ENCODE measurements at regions not wholly inside any gene's neighbourhood (a gene's known extent, or its start where the extent isn't known, plus 50 kb on each side); places are given as distances from the start of the nearest gene placed in this dataset.
"Not testable (repeated sequence)": the region's sequence is repeated elsewhere in the genome, so short reads cannot be mapped to it uniquely, and the experiment has no call there.

DNA sequence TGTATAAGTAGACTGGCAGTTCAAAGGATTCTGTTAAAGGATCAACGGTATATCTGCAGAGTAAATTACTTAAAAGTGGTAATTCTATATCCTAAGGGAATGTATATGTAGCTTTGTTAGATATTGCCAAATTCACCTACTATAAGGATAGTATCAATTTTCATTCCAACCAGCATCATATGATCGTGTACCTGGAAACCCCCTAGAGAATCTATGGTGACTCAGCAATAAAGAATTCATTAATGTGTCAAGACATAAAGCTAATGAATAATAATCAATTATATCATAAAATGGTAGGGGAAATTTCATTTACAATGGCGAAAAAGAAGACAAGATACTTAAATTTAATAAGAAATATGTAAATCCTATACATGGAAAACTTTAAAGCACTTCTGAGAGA is 234.1 kb upstream of the ACTBL2 start:
- no peak overlapping the region for H3K4me3 ChIP-seq
- H3K36me3 ChIP-seq, result no peaks in the 10 kb centered on the region
- no peaks in the 10 kb centered on the region for H3K9me3 ChIP-seq
- intact Hi-C loops (cut with DNase I), result no loop called here
- TF ChIP-seq, protein P1, sequence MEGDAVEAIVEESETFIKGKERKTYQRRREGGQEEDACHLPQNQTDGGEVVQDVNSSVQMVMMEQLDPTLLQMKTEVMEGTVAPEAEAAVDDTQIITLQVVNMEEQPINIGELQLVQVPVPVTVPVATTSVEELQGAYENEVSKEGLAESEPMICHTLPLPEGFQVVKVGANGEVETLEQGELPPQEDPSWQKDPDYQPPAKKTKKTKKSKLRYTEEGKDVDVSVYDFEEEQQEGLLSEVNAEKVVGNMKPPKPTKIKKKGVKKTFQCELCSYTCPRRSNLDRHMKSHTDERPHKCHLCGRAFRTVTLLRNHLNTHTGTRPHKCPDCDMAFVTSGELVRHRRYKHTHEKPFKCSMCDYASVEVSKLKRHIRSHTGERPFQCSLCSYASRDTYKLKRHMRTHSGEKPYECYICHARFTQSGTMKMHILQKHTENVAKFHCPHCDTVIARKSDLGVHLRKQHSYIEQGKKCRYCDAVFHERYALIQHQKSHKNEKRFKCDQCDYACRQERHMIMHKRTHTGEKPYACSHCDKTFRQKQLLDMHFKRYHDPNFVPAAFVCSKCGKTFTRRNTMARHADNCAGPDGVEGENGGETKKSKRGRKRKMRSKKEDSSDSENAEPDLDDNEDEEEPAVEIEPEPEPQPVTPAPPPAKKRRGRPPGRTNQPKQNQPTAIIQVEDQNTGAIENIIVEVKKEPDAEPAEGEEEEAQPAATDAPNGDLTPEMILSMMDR (IDR thresholded peaks at IDR 0.05), result no peak
- 86 to 88% methylated on average over 3 of the region's 3 CpGs for WGBS, 2 donors
- peaks cover 0 to 5% (median 0%) of the 10 kb centered on the region in 9 donors for H3K4me1 ChIP-seq
- no peak for DNase-seq
- no peak for ATAC-seq
- no peaks in the 10 kb centered on the region for H3K27me3 ChIP-seq
- no peak overlapping the region for H3K27ac ChIP-seq

DNA sequence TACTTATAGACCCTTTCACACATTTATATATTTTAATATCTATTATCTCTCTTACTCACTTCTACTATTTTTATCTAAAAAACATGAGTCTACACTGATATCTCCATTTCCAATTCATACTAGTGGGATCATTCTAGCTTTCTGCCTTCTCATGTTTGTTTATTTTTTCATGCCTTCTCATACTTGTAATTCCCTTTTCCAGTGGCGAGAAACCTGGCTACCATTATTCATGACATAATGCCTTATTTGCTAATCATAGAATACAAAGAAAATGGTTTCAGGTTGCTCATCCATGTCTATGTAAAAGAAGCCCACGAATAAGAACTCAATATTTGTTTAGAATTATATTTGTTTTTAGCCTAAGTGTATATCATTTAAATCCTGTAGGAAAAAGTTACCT is 232.7 kb upstream of the ACTBL2 start:
- no peak for ATAC-seq
- TF ChIP-seq, protein P1 (IDR thresholded peaks at IDR 0.05), result no peak

DNA sequence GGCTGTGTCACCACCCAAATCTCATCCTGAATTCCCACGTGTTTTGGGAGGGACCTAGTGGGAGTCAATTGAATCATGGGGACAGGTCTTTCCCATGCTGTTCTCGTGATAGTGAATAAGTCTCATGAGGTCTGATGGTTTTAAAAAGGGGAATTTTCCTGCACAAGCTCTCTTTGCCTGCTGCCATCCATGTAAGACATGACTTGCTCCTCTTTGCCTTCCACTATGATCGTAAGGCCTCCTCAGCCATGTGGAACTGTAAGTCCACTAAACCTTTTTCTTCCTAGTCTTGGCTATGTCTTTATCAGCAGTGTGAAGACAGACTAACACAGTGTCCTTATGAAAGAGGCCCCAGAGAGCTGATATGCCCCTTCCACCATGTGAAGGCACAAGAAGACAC is 230.9 kb upstream of the ACTBL2 start:
- H3K9me3 ChIP-seq; H3K4me1 ChIP-seq; ATAC-seq; intact Hi-C loops (cut with DNase I); H3K27ac ChIP-seq; H3K36me3 ChIP-seq; H3K27me3 ChIP-seq; H3K4me3 ChIP-seq; DNase-seq: not testable (repeated sequence)
- WGBS, 2 donors, result 90 to 92% methylated on average over 3 of the region's 3 CpGs

More for the DNA sequence above, 232.7 kb upstream of the ACTBL2 start:
- peaks cover 0 to 5% (median 0%) of the 10 kb centered on the region in 9 donors for H3K4me1 ChIP-seq
- DNase-seq, result no peak
- no peak overlapping the region for H3K27ac ChIP-seq
- intact Hi-C loops (cut with DNase I), result no loop called here
- no peaks in the 10 kb centered on the region for H3K36me3 ChIP-seq
- H3K27me3 ChIP-seq, result no peaks in the 10 kb centered on the region
- H3K9me3 ChIP-seq, result no peaks in the 10 kb centered on the region
- 45 to 92% methylated on average over 2 of the region's 2 CpGs for WGBS, 2 donors
- H3K4me3 ChIP-seq, result no peak overlapping the region

DNA sequence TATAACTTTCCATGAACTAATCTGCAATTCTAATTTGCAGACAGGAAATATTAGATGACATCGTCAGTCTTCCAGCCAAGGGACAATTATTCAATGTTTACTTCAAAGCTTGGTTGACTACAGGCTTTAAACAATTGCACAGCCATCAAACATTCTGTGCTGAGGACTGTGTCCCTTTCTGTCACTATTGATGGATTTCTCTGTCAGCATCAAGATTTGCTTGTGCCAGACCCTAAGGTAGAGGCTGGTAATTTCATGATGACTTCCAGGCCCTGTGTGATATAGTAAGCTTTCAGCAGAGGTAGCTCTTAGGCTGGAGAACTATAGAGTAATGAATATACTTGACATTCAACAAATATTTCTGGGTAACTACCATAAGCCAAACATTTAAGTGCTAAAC is 229.3 kb upstream of the ACTBL2 start:
- intact Hi-C loops (cut with DNase I), result no loop called here
- Histone ChIP-seq H3K9me3 (peaks cover 0 to 13% (median 0%) of the 10 kb centered on the region in 11 donors), H3K4me1 (peaks cover 0 to 5% (median 0%) of the 10 kb centered on the region in 9 donors), H3K27me3 (no peaks in the 10 kb centered on the region), H3K4me3 (no peak overlapping the region), H3K27ac (no peak overlapping the region), H3K36me3 (no peaks in the 10 kb centered on the region)
- TF ChIP-seq, protein P1 (IDR thresholded peaks at IDR 0.05), result no peak
- ATAC-seq, result no peak
- DNase-seq, result no peak
- WGBS, 2 donors, result 72 to 74% methylated on average over 1 of the region's 1 CpG

DNA sequence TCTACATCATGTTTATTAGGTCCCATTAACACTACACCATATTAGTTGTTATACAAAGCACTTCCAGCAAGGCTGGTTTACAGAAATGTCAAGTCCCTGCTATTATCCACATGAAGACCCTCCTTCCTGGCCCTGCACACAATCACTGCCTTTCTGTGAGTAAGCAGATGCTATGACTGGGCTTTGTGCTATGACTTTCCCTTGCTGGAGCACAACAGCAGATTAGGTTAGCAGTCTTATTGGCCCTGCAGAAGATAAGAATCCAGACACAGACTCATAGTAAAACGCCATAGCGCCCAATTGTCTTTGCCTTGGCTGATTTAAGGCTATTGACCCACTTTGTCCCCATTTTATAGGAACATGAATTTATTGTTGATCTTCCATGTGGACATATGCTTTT is 228.9 kb upstream of the ACTBL2 start:
- Histone ChIP-seq H3K27ac (no peak overlapping the region), H3K4me3 (no peak overlapping the region), H3K4me1 (peaks cover 0 to 5% (median 0%) of the 10 kb centered on the region in 9 donors), H3K36me3 (no peaks in the 10 kb centered on the region), H3K9me3 (peaks cover 0 to 13% (median 0%) of the 10 kb centered on the region in 11 donors), H3K27me3 (no peaks in the 10 kb centered on the region)
- DNase-seq, result no peak
- intact Hi-C loops (cut with DNase I), result no loop called here
- TF ChIP-seq, protein P1 (IDR thresholded peaks at IDR 0.05), result no peak
- ATAC-seq, result no peak
- WGBS, 2 donors, result 70 to 85% methylated on average over 2 of the region's 2 CpGs
